ENCODE measurements at regions not wholly inside any gene's neighbourhood (a gene's known extent, or its start where the extent isn't known, plus 50 kb on each side); places are given as distances from the start of the nearest gene placed in this dataset.
"Not testable (repeated sequence)": the region's sequence is repeated elsewhere in the genome, so short reads cannot be mapped to it uniquely, and the experiment has no call there.

DNA sequence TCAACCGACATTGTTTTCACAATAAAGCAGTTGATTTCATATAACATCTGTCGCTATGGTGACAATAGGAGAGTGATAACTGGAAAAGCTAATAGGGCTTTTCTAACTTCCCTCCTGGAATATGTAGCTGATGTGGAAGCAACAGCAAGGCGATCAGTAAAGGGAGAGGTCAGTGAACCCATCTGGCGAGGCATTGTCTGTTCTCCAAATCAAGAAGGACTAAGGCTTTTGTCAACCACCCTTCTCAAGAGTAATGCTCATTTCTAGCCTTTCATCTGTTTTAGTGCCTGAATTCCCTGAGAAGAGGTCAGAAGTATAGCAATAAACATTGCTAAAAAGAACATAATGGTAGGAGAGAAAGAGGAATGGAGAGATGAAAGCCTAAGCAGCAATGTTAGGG lies 201.3 kb downstream of the AKAP7 start:
- intact Hi-C loops (cut with DNase I; ENCODE audit: low total_unique reads) = no loop called here

GRCh38 chr6:131346896-131347295 lies 211.6 kb downstream of the AKAP7 start:
- H3K27me3 ChIP-seq; intact Hi-C loops (cut with DNase I; ENCODE audit: low total_unique reads); H3K4me3 ChIP-seq; H3K27ac ChIP-seq; DNase-seq; H3K36me3 ChIP-seq; H3K4me1 ChIP-seq; H3K9me3 ChIP-seq: not testable (repeated sequence)

More for the DNA sequence above, 201.3 kb downstream of the AKAP7 start:
- H3K4me1 ChIP-seq = no peaks in the 10 kb centered on the region
- H3K27me3 ChIP-seq = no peaks in the 10 kb centered on the region
- DNase-seq = no peak
- no peak overlapping the region for H3K27ac ChIP-seq
- TF ChIP-seq, protein P1, sequence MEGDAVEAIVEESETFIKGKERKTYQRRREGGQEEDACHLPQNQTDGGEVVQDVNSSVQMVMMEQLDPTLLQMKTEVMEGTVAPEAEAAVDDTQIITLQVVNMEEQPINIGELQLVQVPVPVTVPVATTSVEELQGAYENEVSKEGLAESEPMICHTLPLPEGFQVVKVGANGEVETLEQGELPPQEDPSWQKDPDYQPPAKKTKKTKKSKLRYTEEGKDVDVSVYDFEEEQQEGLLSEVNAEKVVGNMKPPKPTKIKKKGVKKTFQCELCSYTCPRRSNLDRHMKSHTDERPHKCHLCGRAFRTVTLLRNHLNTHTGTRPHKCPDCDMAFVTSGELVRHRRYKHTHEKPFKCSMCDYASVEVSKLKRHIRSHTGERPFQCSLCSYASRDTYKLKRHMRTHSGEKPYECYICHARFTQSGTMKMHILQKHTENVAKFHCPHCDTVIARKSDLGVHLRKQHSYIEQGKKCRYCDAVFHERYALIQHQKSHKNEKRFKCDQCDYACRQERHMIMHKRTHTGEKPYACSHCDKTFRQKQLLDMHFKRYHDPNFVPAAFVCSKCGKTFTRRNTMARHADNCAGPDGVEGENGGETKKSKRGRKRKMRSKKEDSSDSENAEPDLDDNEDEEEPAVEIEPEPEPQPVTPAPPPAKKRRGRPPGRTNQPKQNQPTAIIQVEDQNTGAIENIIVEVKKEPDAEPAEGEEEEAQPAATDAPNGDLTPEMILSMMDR (IDR thresholded peaks at IDR 0.05) = no peak
- TF ChIP-seq POLR2A (IDR thresholded peaks at IDR 0.05) = no peak
- H3K36me3 ChIP-seq = no peaks in the 10 kb centered on the region
- H3K4me3 ChIP-seq = no peak overlapping the region
- no peaks in the 10 kb centered on the region for H3K9me3 ChIP-seq

DNA sequence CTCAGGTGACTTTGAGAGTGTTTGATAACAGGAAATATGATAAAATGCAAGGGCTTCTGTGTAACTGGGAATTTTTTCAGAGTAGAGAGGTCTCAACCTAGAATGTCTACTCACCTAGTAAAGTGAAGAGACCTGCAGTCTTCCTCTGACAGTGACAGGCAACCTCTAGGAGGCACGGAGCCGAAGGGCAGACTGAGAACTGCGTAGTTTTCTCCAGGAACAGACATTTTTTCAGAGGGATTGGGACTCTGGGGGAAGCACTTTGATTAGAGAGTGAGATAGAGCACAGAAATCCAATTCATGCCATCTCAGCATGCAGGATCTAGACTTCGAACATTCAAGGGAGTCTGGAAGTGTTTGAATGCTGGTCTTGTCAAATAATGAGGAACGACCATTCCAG lies 213.3 kb downstream of the AKAP7 start:
- Histone ChIP-seq H3K36me3 (no peaks in the 10 kb centered on the region), H3K9me3 (no peaks in the 10 kb centered on the region), H3K27ac (no peak overlapping the region), H3K4me3 (no peak overlapping the region), H3K27me3 (no peaks in the 10 kb centered on the region), H3K4me1 (no peaks in the 10 kb centered on the region)
- TF ChIP-seq POLR2A (IDR thresholded peaks at IDR 0.05) = no peak
- TF ChIP-seq, protein P1 (IDR thresholded peaks at IDR 0.05) = no peak
- intact Hi-C loops (cut with DNase I; ENCODE audit: low total_unique reads) = no loop called here
- no peak for DNase-seq

DNA sequence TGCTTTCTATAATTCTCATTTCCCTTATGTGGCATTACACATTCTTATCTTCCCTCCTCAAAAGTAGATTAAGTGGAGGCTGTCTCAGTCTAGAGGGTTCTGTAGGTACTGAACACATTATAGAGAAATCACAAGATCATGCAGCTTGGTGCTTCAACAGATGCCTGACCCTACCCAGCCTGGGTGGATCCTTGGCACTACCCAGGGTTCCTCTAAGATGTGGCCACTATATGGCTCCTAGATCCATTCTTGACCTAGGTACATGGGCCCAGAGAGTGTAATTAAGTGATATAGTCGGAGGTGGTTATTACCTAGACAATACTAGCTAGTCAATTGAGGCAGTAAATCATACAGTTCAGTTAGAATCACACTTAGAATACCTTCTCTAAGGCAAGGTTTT lies 213.9 kb downstream of the AKAP7 start:
- Histone ChIP-seq H3K27me3 (no peaks in the 10 kb centered on the region), H3K4me1 (no peaks in the 10 kb centered on the region), H3K27ac (no peak overlapping the region), H3K36me3 (no peaks in the 10 kb centered on the region), H3K9me3 (no peaks in the 10 kb centered on the region), H3K4me3 (no peak overlapping the region)
- TF ChIP-seq, protein P1 (IDR thresholded peaks at IDR 0.05) = no peak
- no peak for TF ChIP-seq POLR2A (IDR thresholded peaks at IDR 0.05)
- intact Hi-C loops (cut with DNase I; ENCODE audit: low total_unique reads) = no loop called here
- DNase-seq = no peak

DNA sequence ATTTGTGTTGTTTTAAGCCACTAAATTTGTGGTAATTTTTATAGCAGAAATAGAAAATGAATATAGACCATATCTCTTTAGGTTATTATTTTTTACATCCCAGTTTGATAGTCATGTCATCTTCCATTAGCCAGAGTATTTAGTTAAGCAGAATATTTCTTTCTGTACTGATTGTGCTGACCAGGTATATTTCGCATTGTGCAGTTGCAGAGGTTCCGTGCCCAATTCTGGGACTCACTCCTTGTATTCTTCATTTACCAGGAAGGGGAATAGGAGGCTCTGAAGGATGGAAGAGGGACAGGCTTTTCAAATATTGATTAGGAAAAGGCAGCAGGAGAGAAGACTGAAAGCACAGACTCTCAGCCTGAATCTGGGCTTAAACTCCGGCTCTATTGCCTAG lies 217.8 kb downstream of the AKAP7 start:
- Histone ChIP-seq H3K36me3 (no peaks in the 10 kb centered on the region), H3K4me1 (no peaks in the 10 kb centered on the region), H3K27ac (no peak overlapping the region), H3K9me3 (no peaks in the 10 kb centered on the region), H3K4me3 (no peak overlapping the region), H3K27me3 (no peaks in the 10 kb centered on the region)
- DNase-seq = no peak
- intact Hi-C loops (cut with DNase I; ENCODE audit: low total_unique reads) = no loop called here
- TF ChIP-seq POLR2A (IDR thresholded peaks at IDR 0.05) = no peak
- TF ChIP-seq, protein P1 (IDR thresholded peaks at IDR 0.05) = no peak

DNA sequence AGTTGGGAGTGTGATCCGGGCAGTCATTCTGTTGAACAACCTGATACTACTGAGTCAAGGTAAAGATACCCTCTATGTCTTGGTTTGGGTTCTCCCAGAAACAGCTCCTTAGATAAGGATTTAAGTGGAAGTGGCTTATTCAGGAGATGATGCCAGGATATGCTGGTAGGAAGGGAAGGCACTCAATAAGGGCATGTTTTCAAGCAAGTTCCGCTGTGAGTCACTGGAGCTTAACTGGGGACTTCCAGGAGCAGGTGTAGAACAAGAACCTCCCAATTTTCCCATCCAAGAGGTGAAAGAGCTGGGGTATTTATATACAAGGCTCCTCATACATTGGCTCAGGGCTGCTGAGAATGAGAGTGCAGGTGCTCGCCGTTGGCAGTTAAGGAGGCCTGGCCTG lies 218.6 kb downstream of the AKAP7 start:
- H3K4me1 ChIP-seq = no peaks in the 10 kb centered on the region
- H3K27me3 ChIP-seq = no peaks in the 10 kb centered on the region
- H3K27ac ChIP-seq = no peak overlapping the region
- H3K36me3 ChIP-seq = no peaks in the 10 kb centered on the region
- no peak for DNase-seq
- intact Hi-C loops (cut with DNase I; ENCODE audit: low total_unique reads) = no loop called here
- no peaks in the 10 kb centered on the region for H3K9me3 ChIP-seq
- no peak overlapping the region for H3K4me3 ChIP-seq
- no peak for TF ChIP-seq POLR2A (IDR thresholded peaks at IDR 0.05)
- TF ChIP-seq, protein P1 (IDR thresholded peaks at IDR 0.05) = no peak

Measured in uterus (tissue), 3 donors.